Fibroblast of lung (primary cell): ENCODE measurements at regions not wholly inside any gene's neighbourhood (a gene's known extent, or its start where the extent isn't known, plus 50 kb on each side); places are given as distances from the start of the nearest gene placed in this dataset.

Source experiments
- DNase-seq, 2 donors: peaks; one replicate each; pipeline versions ENCODE4 v3.0.0 to v3.0.0-alpha.2; 2010; ENCODE audit warnings: low read depth in 2 of 2
- H2AFZ ChIP-seq: 2 replicates; pipeline ENCODE4 v1.5.1; 2012; ENCODE audit warnings: low read length, control low read depth, inconsistent platforms
- H3K27ac ChIP-seq: 2 replicates; pipeline ENCODE4 v1.5.1; 2011; ENCODE audit warnings: low read length, control low read depth; ENCODE audit not compliant: insufficient read depth
- H3K27me3 ChIP-seq: 2 replicates; pipeline ENCODE4 v1.5.1; 2011; ENCODE audit warnings: mild to moderate bottlenecking, low read length; ENCODE audit not compliant: control insufficient read depth, insufficient read depth
- H3K36me3 ChIP-seq: 2 replicates; pipeline ENCODE4 v1.5.1; 2011; ENCODE audit warnings: low read length; ENCODE audit not compliant: control insufficient read depth, insufficient read depth
- H3K4me1 ChIP-seq: 2 replicates; pipeline ENCODE4 v1.5.1; 2011; ENCODE audit warnings: low read length; ENCODE audit not compliant: control insufficient read depth, insufficient read depth; ENCODE audit errors: extremely low read depth
- H3K4me2 ChIP-seq: 2 replicates; pipeline ENCODE4 v1.5.1; 2011; ENCODE audit warnings: low read length, control low read depth; ENCODE audit not compliant: insufficient read depth; ENCODE audit errors: extremely low read depth
- H3K4me3 ChIP-seq, 4 experiments: fragments of 200-600 bp in 1 of 4; sonication (generic) in 1 of 4; replicated peaks in 1 of 4; 2 replicates each; pipeline ENCODE4 v1.5.1; 2011 to 2016; ENCODE audit warnings: low read length in 4 of 4, low read depth in 3 of 4, mild to moderate bottlenecking in 3 of 4, control low read depth in 2 of 4, inconsistent platforms in 1 of 4, mixed read lengths in 1 of 4; ENCODE audit not compliant: insufficient read depth in 1 of 4; ENCODE audit errors: control extremely low read depth in 1 of 4
- H3K79me2 ChIP-seq: 2 replicates; pipeline ENCODE4 v1.5.1; 2012; ENCODE audit warnings: mild to moderate bottlenecking, low read length, inconsistent platforms; ENCODE audit not compliant: control insufficient read depth, insufficient read depth
- H3K9ac ChIP-seq: 2 replicates; pipeline ENCODE4 v1.5.1; 2011; ENCODE audit warnings: mild to moderate bottlenecking, low read length, control low read depth; ENCODE audit not compliant: insufficient read depth
- H3K9me3 ChIP-seq: 2 replicates; pipeline ENCODE4 v1.5.1; 2012; ENCODE audit warnings: low read depth, low read length; ENCODE audit not compliant: control insufficient read depth, insufficient read depth
- H4K20me1 ChIP-seq: 2 replicates; pipeline ENCODE4 v1.5.1; 2011; ENCODE audit warnings: low read length; ENCODE audit not compliant: control insufficient read depth, insufficient read depth; ENCODE audit errors: extremely low read depth
- EZH2 ChIP-seq: IDR thresholded peaks from 2 replicates; pipeline ENCODE4 v1.5.1; 2012; ENCODE audit warnings: low read length, control low read depth, mild to moderate bottlenecking; ENCODE audit errors: missing control alignments
- TF ChIP-seq, protein P1 (sequence below), 2 donors: IDR thresholded peaks in 1 of 2; conservative IDR thresholded peaks in 1 of 2; 1 replicate in 1 of 2; 2 replicates in 1 of 2; pipeline ENCODE4 v1.5.1; 2011 to 2012; ENCODE audit warnings: low read length in 2 of 2, control low read depth in 1 of 2, inconsistent platforms in 1 of 2, low read depth in 1 of 2, mild to moderate bottlenecking in 1 of 2

DNA sequence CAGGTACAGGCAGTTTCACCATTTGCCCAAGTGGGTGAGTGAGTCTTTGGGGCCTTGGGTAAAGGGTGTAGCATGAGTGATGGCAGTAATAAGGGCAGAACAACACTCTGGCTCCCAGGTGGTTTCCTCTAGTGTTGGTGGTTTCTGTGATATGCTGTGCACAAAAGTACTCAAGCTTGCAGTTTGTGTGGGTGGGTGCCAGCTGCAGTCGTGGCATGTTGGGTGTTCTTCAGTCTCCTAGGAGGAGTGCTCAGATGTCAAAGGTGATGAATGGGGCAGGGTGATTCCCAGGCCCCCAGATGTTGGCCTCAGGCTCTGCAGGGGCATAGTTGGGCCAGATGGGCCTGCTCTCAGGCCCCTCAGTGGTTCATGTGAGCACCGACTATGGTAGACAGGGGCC, 166.1 kb upstream of the KLF8 start:
- TF ChIP-seq EZH2 = no peak
- TF ChIP-seq, protein P1, sequence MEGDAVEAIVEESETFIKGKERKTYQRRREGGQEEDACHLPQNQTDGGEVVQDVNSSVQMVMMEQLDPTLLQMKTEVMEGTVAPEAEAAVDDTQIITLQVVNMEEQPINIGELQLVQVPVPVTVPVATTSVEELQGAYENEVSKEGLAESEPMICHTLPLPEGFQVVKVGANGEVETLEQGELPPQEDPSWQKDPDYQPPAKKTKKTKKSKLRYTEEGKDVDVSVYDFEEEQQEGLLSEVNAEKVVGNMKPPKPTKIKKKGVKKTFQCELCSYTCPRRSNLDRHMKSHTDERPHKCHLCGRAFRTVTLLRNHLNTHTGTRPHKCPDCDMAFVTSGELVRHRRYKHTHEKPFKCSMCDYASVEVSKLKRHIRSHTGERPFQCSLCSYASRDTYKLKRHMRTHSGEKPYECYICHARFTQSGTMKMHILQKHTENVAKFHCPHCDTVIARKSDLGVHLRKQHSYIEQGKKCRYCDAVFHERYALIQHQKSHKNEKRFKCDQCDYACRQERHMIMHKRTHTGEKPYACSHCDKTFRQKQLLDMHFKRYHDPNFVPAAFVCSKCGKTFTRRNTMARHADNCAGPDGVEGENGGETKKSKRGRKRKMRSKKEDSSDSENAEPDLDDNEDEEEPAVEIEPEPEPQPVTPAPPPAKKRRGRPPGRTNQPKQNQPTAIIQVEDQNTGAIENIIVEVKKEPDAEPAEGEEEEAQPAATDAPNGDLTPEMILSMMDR (conservative IDR thresholded peaks at IDR 0.05 in 1 of 2, IDR thresholded peaks at IDR 0.05 in 1 of 2; ENCODE audit: low read depth in 1 of 2, low read length in 2 of 2) = no peak
- no peak for DNase-seq

DNA sequence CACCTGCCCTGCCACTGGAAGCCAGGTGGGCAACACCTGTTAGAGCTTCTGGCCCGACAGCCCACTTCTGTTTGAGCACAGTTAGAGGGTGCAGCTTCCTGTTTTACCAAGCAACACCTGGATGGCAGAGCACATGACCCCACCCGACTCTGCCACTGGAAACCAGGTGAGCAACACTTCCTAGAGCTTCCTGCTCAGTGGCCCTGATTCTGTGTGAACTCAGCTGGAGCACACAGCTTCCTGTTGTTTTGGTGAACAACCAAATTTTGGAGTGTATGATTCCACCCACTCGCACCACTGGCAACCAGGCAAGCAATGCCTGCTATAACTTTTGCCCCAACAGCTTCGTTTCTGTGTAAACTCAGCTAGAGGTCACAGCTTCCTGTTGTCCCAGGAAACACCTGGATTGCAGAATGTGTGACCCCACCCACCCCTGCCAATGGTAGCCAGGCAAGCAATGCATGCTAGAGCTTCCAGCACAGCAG, 163.8 kb upstream of the KLF8 start:
- Histone ChIP-seq H4K20me1 (no peaks in the 10 kb centered on the region), H3K27ac (no peak overlapping the region), H3K4me3 (no peak overlapping the region), H2AFZ (no peak overlapping the region), H3K79me2 (no peaks in the 10 kb centered on the region), H3K27me3 (no peaks in the 10 kb centered on the region), H3K9ac (no peak overlapping the region), H3K36me3 (no peaks in the 10 kb centered on the region), H3K4me1 (no peaks in the 10 kb centered on the region), H3K4me2 (no peak overlapping the region), H3K9me3 (no peaks in the 10 kb centered on the region)
- TF ChIP-seq EZH2 = no peak
- TF ChIP-seq, protein P1 (conservative IDR thresholded peaks at IDR 0.05 in 1 of 2, IDR thresholded peaks at IDR 0.05 in 1 of 2; ENCODE audit: low read depth in 1 of 2, low read length in 2 of 2) = no peak
- no peak for DNase-seq

More for the DNA sequence above, 166.1 kb upstream of the KLF8 start:
- no peaks in the 10 kb centered on the region for H3K4me1 ChIP-seq
- H3K4me2 ChIP-seq = no peak overlapping the region
- no peak overlapping the region for H3K4me3 ChIP-seq
- H2AFZ ChIP-seq = no peak overlapping the region
- H3K79me2 ChIP-seq = no peaks in the 10 kb centered on the region
- H3K36me3 ChIP-seq = no peaks in the 10 kb centered on the region
- H3K27ac ChIP-seq = no peak overlapping the region
- H3K9ac ChIP-seq = no peak overlapping the region
- no peaks in the 10 kb centered on the region for H3K9me3 ChIP-seq
- H3K27me3 ChIP-seq = no peaks in the 10 kb centered on the region
- H4K20me1 ChIP-seq = no peaks in the 10 kb centered on the region

DNA sequence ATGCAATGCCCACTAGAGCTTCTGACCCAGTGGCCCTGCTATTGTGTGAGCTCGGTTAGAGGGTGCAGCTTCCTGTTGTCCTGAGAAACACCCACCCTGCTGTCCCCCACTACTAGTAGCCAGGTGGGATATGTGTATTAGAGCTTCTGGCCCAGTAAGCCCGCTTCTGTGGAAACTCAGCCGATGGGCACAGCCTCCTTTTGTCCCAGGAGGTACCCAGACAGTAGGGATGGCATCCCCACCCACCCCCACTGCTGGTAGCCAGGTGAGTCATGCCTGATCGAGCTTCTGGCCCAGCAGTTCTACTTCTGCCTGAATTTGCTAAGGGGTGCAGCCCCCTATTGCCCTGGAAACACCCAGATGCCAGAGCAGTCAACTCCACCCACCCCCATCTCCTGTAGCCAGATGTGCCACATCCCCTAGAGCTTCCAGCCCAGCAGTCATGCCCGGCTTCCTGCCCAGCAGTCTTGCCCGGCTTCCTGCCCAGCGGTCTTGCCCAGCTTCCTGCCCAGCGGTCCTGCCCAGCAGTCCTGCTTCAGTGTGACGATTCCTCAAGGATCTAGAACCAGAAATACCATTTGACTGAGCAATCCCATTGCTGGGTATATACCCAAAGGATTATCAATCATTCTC, 162.7 kb upstream of the KLF8 start:
- Histone ChIP-seq H3K27me3 (no peaks in the 10 kb centered on the region), H3K79me2 (no peaks in the 10 kb centered on the region), H2AFZ (no peak overlapping the region), H3K4me1 (no peaks in the 10 kb centered on the region), H4K20me1 (no peaks in the 10 kb centered on the region), H3K36me3 (no peaks in the 10 kb centered on the region), H3K9ac (no peak overlapping the region), H3K9me3 (no peaks in the 10 kb centered on the region), H3K4me2 (no peak overlapping the region), H3K27ac (no peak overlapping the region), H3K4me3 (no peak overlapping the region)
- no peak for DNase-seq
- TF ChIP-seq, protein P1 (conservative IDR thresholded peaks at IDR 0.05 in 1 of 2, IDR thresholded peaks at IDR 0.05 in 1 of 2; ENCODE audit: low read depth in 1 of 2, low read length in 2 of 2) = no peak
- no peak for TF ChIP-seq EZH2
